GM06990 (cell line): ENCODE measurements at regions not wholly inside any gene's neighbourhood (a gene's known extent, or its start where the extent isn't known, plus 50 kb on each side); places are given as distances from the start of the nearest gene placed in this dataset.

ENCODE experiments used
- DNase-seq: peaks from one replicate; pipeline ENCODE4 v3.0.0-alpha.2; 2011; ENCODE audit not compliant: insufficient read length; ENCODE audit errors: extremely low read depth
- H3K27me3 ChIP-seq: replicated peaks from 2 replicates; pipeline ENCODE4 v1.6.0; 2011; ENCODE audit warnings: low read length; ENCODE audit not compliant: control insufficient read depth, insufficient read depth
- H3K36me3 ChIP-seq: 2 replicates; pipeline ENCODE4 v1.5.1; 2011; ENCODE audit warnings: low read length; ENCODE audit not compliant: control insufficient read depth, insufficient read depth
- H3K4me3 ChIP-seq: replicated peaks from 2 replicates; pipeline ENCODE4 v1.5.1; 2011; ENCODE audit warnings: low read depth, mild to moderate bottlenecking, control low read depth, low read length
- TF ChIP-seq, protein P1 (sequence below): IDR thresholded peaks from 2 replicates; pipeline ENCODE4 v1.5.1; 2011; ENCODE audit warnings: low read length, control low read depth, mild to moderate bottlenecking, inconsistent platforms; ENCODE audit not compliant: insufficient read depth, poor library complexity, severe bottlenecking

DNA sequence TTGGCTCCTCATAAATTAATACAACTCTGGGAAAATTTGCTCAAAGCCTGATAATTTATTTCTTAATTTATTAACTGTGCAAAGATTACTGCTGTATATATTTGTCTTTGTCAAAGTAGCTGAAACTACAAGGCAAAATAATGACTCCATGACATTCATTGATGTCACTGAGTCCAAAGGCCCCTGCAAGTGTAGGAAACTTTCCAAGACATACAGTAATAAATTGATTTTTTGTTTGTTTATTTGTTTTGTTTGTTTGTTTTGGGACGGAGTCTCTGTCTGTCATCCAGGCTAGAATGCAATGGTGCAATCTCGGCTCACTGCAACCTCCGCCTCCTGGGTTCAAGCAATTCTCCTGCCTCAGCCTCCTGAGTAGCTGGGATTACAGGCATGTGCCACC lies 96.8 kb upstream of the LPP start:
- DNase-seq = no peak
- Histone ChIP-seq H3K4me3 (no peak overlapping the region), H3K36me3 (no peaks in the 10 kb centered on the region), H3K27me3 (no peaks in the 10 kb centered on the region; the same call in 1 of the 2 replicates)
- TF ChIP-seq, protein P1, sequence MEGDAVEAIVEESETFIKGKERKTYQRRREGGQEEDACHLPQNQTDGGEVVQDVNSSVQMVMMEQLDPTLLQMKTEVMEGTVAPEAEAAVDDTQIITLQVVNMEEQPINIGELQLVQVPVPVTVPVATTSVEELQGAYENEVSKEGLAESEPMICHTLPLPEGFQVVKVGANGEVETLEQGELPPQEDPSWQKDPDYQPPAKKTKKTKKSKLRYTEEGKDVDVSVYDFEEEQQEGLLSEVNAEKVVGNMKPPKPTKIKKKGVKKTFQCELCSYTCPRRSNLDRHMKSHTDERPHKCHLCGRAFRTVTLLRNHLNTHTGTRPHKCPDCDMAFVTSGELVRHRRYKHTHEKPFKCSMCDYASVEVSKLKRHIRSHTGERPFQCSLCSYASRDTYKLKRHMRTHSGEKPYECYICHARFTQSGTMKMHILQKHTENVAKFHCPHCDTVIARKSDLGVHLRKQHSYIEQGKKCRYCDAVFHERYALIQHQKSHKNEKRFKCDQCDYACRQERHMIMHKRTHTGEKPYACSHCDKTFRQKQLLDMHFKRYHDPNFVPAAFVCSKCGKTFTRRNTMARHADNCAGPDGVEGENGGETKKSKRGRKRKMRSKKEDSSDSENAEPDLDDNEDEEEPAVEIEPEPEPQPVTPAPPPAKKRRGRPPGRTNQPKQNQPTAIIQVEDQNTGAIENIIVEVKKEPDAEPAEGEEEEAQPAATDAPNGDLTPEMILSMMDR = no peak

GRCh38 chr3:188058569-188059184 lies 95.3 kb upstream of the LPP start:
- TF ChIP-seq, protein P1 = no peak
- Histone ChIP-seq H3K4me3 (no peak overlapping the region), H3K27me3 (no peaks in the 10 kb centered on the region), H3K36me3 (no peaks in the 10 kb centered on the region)
- no peak for DNase-seq

GRCh38 chr3:188059351-188059750 lies 94.6 kb upstream of the LPP start:
- H3K27me3 ChIP-seq = no peaks in the 10 kb centered on the region
- DNase-seq = no peak
- TF ChIP-seq, protein P1 = no peak
- H3K36me3 ChIP-seq = no peaks in the 10 kb centered on the region
- H3K4me3 ChIP-seq = no peak overlapping the region

DNA sequence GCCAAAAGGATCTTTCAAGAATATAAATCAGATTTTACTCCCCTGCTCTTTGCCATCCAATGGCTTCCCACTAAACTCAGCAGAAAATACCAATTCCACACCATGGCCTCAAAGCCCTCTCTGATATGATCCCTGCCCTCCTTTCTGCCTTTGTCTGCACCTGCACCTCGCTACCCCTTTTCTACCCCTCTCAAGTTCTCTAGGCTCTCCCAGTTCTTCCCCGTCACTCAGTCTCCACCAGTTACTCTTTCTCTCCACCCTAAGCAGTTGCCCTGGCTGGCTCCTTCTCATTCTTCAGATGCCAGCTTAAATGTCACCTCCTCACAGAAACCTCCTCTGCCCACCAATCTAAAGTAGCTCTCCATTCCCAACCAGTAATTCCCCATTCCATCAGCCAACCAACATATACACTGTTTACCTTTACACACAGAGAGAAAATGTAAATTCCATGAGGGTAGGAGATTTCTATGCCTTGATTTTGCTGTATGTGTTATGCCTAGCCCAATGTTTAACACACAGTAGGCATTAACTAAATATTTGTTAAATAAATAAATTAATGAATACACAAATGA lies 93.6 kb upstream of the LPP start:
- Histone ChIP-seq H3K36me3 (no peaks in the 10 kb centered on the region), H3K27me3 (no peaks in the 10 kb centered on the region), H3K4me3 (no peak overlapping the region)
- TF ChIP-seq, protein P1 = no peak
- no peak for DNase-seq

DNA sequence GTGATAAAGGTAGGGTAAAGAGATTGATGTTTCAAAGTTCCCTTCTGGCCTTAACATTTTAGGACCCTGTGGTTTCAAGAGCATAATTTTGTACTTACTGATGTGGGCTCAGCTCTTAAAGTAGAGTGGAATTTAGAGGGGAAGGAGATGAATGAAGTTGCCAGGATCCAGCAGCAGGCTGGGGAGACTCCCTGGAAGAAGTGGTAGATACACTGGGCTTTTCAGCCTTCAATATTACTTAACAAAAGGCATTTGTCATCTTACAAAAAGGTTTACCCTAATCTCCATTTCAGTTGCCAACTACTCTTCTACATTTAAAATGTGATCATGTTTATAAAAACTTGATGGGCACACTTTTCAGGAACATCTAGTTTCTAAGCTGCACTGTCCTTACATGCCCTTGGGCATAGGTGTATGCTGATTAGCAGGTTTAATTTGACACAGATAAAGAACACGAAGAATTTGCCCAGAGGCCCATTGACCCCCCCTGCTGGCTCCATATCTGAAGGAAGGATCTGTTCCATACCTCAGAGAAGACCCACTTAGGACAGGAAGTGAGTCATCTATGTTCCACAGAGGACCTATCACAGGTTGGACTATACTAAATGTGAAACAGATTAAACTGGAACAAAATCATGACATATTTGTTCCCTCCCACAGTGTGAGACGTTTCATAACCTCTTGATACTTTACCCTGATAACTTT lies 93.0 kb upstream of the LPP start:
- H3K27me3 ChIP-seq = no peaks in the 10 kb centered on the region
- no peaks in the 10 kb centered on the region for H3K36me3 ChIP-seq
- TF ChIP-seq, protein P1 = no peak
- no peak for DNase-seq
- H3K4me3 ChIP-seq = no peak overlapping the region
